Keratinocyte (primary cell): ENCODE measurements at regions not wholly inside any gene's neighbourhood (a gene's known extent, or its start where the extent isn't known, plus 50 kb on each side); places are given as distances from the start of the nearest gene placed in this dataset.

Experiments
- DNase-seq: peaks from one replicate; pipeline ENCODE4 v3.0.0-alpha.2; 2011; ENCODE audit warnings: low read depth, missing footprints, low spot score
- FAIRE-seq: peaks from 2 replicates; lab custom pipeline; 2011; peaks lifted over from hg19 to GRCh38; lab: Jason Lieb, UNC
- H2AFZ ChIP-seq: 2 replicates; pipeline ENCODE4 v1.6.0; 2012; ENCODE audit warnings: low read length, control low read depth, inconsistent platforms; ENCODE audit not compliant: control insufficient read depth
- H3K27ac ChIP-seq: 2 replicates; pipeline ENCODE4 v1.5.1; 2011; ENCODE audit warnings: low read length; ENCODE audit not compliant: control insufficient read depth, insufficient read depth
- H3K27me3 ChIP-seq: 3 replicates; pipeline ENCODE4 v1.6.0; 2011; ENCODE audit warnings: low read length; ENCODE audit not compliant: control insufficient read depth, insufficient read depth; ENCODE audit errors: extremely low read depth
- H3K36me3 ChIP-seq, 2 experiments: 2 replicates in 1 of 2; 3 replicates in 1 of 2; pipeline ENCODE4 v1.5.1; 2011; ENCODE audit warnings: low read length in 2 of 2, mild to moderate bottlenecking in 1 of 2; ENCODE audit not compliant: control insufficient read depth in 2 of 2, insufficient read depth in 2 of 2; ENCODE audit errors: extremely low read depth in 1 of 2
- H3K4me1 ChIP-seq: 3 replicates; pipeline ENCODE4 v1.5.1; 2011; ENCODE audit warnings: low read length; ENCODE audit not compliant: control insufficient read depth, insufficient read depth; ENCODE audit errors: extremely low read depth
- H3K4me2 ChIP-seq: 3 replicates; pipeline ENCODE4 v1.6.0; 2011; ENCODE audit warnings: low read depth, low read length; ENCODE audit not compliant: control insufficient read depth, insufficient read depth; ENCODE audit errors: extremely low read depth
- H3K4me3 ChIP-seq, 3 experiments: fragments of 200-600 bp in 1 of 3; sonication (generic) in 1 of 3; 2 replicates in 2 of 3; 3 replicates in 1 of 3; pipeline ENCODE4 v1.5.1; 2011 to 2016; ENCODE audit warnings: low read length in 3 of 3, mild to moderate bottlenecking in 3 of 3, control low read depth in 2 of 3, inconsistent platforms in 1 of 3, low read depth in 1 of 3, mixed read lengths in 1 of 3, mixed run types in 1 of 3, moderate library complexity in 1 of 3; ENCODE audit not compliant: control insufficient read depth in 2 of 3, insufficient read depth in 2 of 3; ENCODE audit errors: extremely low read depth in 1 of 3
- H3K79me2 ChIP-seq: 2 replicates; pipeline ENCODE4 v1.6.0; 2012; ENCODE audit warnings: low read length; ENCODE audit not compliant: control insufficient read depth, insufficient read depth
- H3K9ac ChIP-seq: 3 replicates; pipeline ENCODE4 v1.6.0; 2011; ENCODE audit warnings: low read length; ENCODE audit not compliant: control insufficient read depth, insufficient read depth; ENCODE audit errors: extremely low read depth
- H3K9me1 ChIP-seq: 3 replicates; pipeline ENCODE4 v1.6.0; 2011; ENCODE audit warnings: low read length; ENCODE audit not compliant: control insufficient read depth, insufficient read depth; ENCODE audit errors: extremely low read depth
- H3K9me3 ChIP-seq: 2 replicates; pipeline ENCODE4 v1.5.1; 2012; ENCODE audit warnings: low read depth, low read length; ENCODE audit not compliant: control insufficient read depth
- H4K20me1 ChIP-seq: 3 replicates; pipeline ENCODE4 v1.6.0; 2011; ENCODE audit warnings: low read length; ENCODE audit not compliant: control insufficient read depth, insufficient read depth; ENCODE audit errors: extremely low read depth
- CTCF ChIP-seq, 3 experiments: IDR thresholded peaks in 1 of 3; conservative IDR thresholded peaks in 1 of 3; optimal IDR thresholded peaks in 1 of 3; 2 replicates in 2 of 3; 3 replicates in 1 of 3; pipeline versions ENCODE3 to v1.5.1; 2011; ENCODE audit warnings: low read length in 3 of 3, mild to moderate bottlenecking in 3 of 3, moderate library complexity in 2 of 3, control low read depth in 1 of 3, inconsistent platforms in 1 of 3; ENCODE audit not compliant: insufficient read depth in 2 of 3; ENCODE audit errors: extremely low read depth in 1 of 3
- EZH2 ChIP-seq: IDR thresholded peaks from one replicate; pipeline ENCODE4 v1.6.1; 2012; ENCODE audit warnings: inconsistent platforms, mild to moderate bottlenecking, low read length, moderate library complexity
- dilution Hi-C: fragments of 300-500 bp; cut with MboI; formaldehyde crosslinking; loops from one replicate; pipeline ENCODE4 v1.7.0; 2020; ENCODE audit warnings: low sequenced_read_pairs; ENCODE audit not compliant: extremely low pct_ligation_motif_present

GRCh38 chr9:119884438-119884837, 515.2 kb upstream of the BRINP1 start:
- H3K4me3 ChIP-seq, result no peak overlapping the region
- H3K4me2 ChIP-seq, result no peak overlapping the region
- H3K27me3 ChIP-seq, result no peaks in the 10 kb centered on the region
- H4K20me1 ChIP-seq, result no peaks in the 10 kb centered on the region
- no peak for TF ChIP-seq EZH2
- no peak for TF ChIP-seq CTCF (optimal IDR thresholded peaks at IDR 0.05 in 1 of 3, IDR thresholded peaks at IDR 0.05 in 1 of 3, conservative IDR thresholded peaks at IDR 0.05 in 1 of 3; ENCODE audit: extremely low read depth in 1 of 3, insufficient read depth in 2 of 3, low read length in 3 of 3)
- no peaks in the 10 kb centered on the region for H3K79me2 ChIP-seq
- H3K9me1 ChIP-seq, result no peaks in the 10 kb centered on the region
- H3K36me3 ChIP-seq, result no peaks in the 10 kb centered on the region
- H2AFZ ChIP-seq, result no peak overlapping the region
- H3K27ac ChIP-seq, result no peak overlapping the region
- no peak for FAIRE-seq
- H3K9ac ChIP-seq, result no peak overlapping the region
- H3K9me3 ChIP-seq, result no peaks in the 10 kb centered on the region
- dilution Hi-C loops, result no loop called here
- no peak for DNase-seq
- H3K4me1 ChIP-seq, result no peaks in the 10 kb centered on the region

- dilution Hi-C loops, result no loop called here
- H3K27ac ChIP-seq, result no peak overlapping the region
- H3K4me2 ChIP-seq, result no peak overlapping the region
- FAIRE-seq (no peak), DNase-seq (no peak)
- no peaks in the 10 kb centered on the region for H4K20me1 ChIP-seq
- H3K4me3 ChIP-seq, result no peak overlapping the region
- no peaks in the 10 kb centered on the region for H3K4me1 ChIP-seq
- no peaks in the 10 kb centered on the region for H3K9me3 ChIP-seq
- H3K9ac ChIP-seq, result no peak overlapping the region
- no peaks in the 10 kb centered on the region for H3K27me3 ChIP-seq
- no peaks in the 10 kb centered on the region for H3K9me1 ChIP-seq
- no peaks in the 10 kb centered on the region for H3K36me3 ChIP-seq
- no peak overlapping the region for H2AFZ ChIP-seq
- H3K79me2 ChIP-seq, result no peaks in the 10 kb centered on the region
- TF ChIP-seq CTCF (optimal IDR thresholded peaks at IDR 0.05 in 1 of 3, IDR thresholded peaks at IDR 0.05 in 1 of 3, conservative IDR thresholded peaks at IDR 0.05 in 1 of 3; ENCODE audit: extremely low read depth in 1 of 3, insufficient read depth in 2 of 3, low read length in 3 of 3), result no peak
- TF ChIP-seq EZH2, result no peak
Observed at GRCh38 chr9:119881898-119882297, 512.7 kb upstream of the BRINP1 start.
